GM19397 (cell line): ENCODE measurements at regions not wholly inside any gene's neighbourhood (a gene's known extent, or its start where the extent isn't known, plus 50 kb on each side); places are given as distances from the start of the nearest gene placed in this dataset.

Experiments used
- ATAC-seq: cut with Tn5 transposase; IDR thresholded peaks from one replicate; pipeline ENCODE4 v1.9.1; 2021; ENCODE audit warnings: mild to moderate bottlenecking, moderate library complexity; ENCODE audit not compliant: unreplicated experiment

- no peak for ATAC-seq
Observed at GRCh38 chr18:46262856-46263255, 158.7 kb downstream of the HAUS1 start.

GRCh38 chr18:46264255-46264654, 160.1 kb downstream of the HAUS1 start:
- ATAC-seq, result no peak

- no peak for ATAC-seq
Observed at GRCh38 chr18:46265196-46266156, 161.3 kb downstream of the HAUS1 start.

- no peak for ATAC-seq
Observed at GRCh38 chr18:46266473-46266872, 162.3 kb downstream of the HAUS1 start.

- ATAC-seq, result no peak
Observed at GRCh38 chr18:46268671-46269070, 164.5 kb downstream of the HAUS1 start.

- no peak for ATAC-seq
Observed at GRCh38 chr18:46269275-46269674, 165.1 kb downstream of the HAUS1 start.

GRCh38 chr18:46271488-46271887, 167.3 kb downstream of the HAUS1 start:
- ATAC-seq, result no peak

- no peak for ATAC-seq
Observed at GRCh38 chr18:46273861-46274260, 169.7 kb downstream of the HAUS1 start.

- ATAC-seq, result no peak
Observed at GRCh38 chr18:46274266-46274665, 170.1 kb downstream of the HAUS1 start.

GRCh38 chr18:46275370-46275769, 171.2 kb downstream of the HAUS1 start:
- ATAC-seq, result no peak

- no peak for ATAC-seq
Observed at GRCh38 chr18:46276748-46277147, 172.6 kb downstream of the HAUS1 start.

- no peak for ATAC-seq
Observed at GRCh38 chr18:46278481-46279465, 174.6 kb downstream of the HAUS1 start.

GRCh38 chr18:46279673-46280072, 175.5 kb downstream of the HAUS1 start:
- no peak for ATAC-seq

- no peak for ATAC-seq
Observed at GRCh38 chr18:46281185-46282176, 177.3 kb downstream of the HAUS1 start.

- ATAC-seq, result no peak
Observed at GRCh38 chr18:46282177-46282570, 178.0 kb downstream of the HAUS1 start.

- no peak for ATAC-seq
Observed at GRCh38 chr18:46282646-46283045, 178.5 kb downstream of the HAUS1 start.

GRCh38 chr18:46283268-46283667, 179.1 kb downstream of the HAUS1 start:
- no peak for ATAC-seq

GRCh38 chr18:46283895-46284295, 179.7 kb downstream of the HAUS1 start:
- no peak for ATAC-seq

GRCh38 chr18:46289463-46289862, 185.3 kb downstream of the HAUS1 start:
- no peak for ATAC-seq

GRCh38 chr18:46289931-46290330, 185.7 kb downstream of the HAUS1 start:
- ATAC-seq, result no peak
